Body of pancreas (tissue), 4 donors: ENCODE measurements at regions not wholly inside any gene's neighbourhood (a gene's known extent, or its start where the extent isn't known, plus 50 kb on each side); places are given as distances from the start of the nearest gene placed in this dataset.

Source experiments
- POLR2A ChIP-seq, 3 donors: fragments of 450-650 bp; IDR thresholded peaks; one replicate each; pipeline ENCODE4 v1.6.1; 2016; ENCODE audit warnings: antibody characterized with exemption in 3 of 3, mild to moderate bottlenecking in 2 of 3
- TF ChIP-seq, protein P1 (sequence below), 7 experiments: fragments of 450-650 bp in 4 of 7; fragments of 200-600 bp in 3 of 7; sonication (generic) in 3 of 7; IDR thresholded peaks; one replicate each; pipeline ENCODE4 v1.5.1; 2016 to 2019; ENCODE audit warnings: antibody characterized with exemption in 7 of 7

DNA sequence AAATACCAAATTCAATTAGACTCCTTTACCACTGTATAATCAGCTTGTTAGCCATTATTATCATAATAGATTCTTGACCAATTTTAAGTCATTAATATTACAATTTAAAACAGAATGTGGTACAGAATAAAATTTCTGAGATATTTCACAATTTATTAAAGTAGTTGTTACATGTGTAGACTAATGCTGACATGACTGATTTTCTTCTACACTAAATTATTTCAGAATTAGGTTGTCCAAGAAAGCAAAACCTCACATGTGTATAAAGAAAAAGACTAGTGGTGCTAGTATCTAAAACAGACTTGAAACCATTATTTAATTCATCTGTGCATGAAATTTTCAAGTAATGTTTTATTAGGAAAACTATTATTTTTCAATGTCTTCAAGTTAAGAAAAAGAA, 79.2 kb upstream of the COL3A1 start:
- TF ChIP-seq, protein P1, sequence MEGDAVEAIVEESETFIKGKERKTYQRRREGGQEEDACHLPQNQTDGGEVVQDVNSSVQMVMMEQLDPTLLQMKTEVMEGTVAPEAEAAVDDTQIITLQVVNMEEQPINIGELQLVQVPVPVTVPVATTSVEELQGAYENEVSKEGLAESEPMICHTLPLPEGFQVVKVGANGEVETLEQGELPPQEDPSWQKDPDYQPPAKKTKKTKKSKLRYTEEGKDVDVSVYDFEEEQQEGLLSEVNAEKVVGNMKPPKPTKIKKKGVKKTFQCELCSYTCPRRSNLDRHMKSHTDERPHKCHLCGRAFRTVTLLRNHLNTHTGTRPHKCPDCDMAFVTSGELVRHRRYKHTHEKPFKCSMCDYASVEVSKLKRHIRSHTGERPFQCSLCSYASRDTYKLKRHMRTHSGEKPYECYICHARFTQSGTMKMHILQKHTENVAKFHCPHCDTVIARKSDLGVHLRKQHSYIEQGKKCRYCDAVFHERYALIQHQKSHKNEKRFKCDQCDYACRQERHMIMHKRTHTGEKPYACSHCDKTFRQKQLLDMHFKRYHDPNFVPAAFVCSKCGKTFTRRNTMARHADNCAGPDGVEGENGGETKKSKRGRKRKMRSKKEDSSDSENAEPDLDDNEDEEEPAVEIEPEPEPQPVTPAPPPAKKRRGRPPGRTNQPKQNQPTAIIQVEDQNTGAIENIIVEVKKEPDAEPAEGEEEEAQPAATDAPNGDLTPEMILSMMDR (IDR thresholded peaks at IDR 0.05), result no peak
- TF ChIP-seq POLR2A (IDR thresholded peaks at IDR 0.05), result no peak
